K562 (cell line): ENCODE measurements at regions not wholly inside any gene's neighbourhood (a gene's known extent, or its start where the extent isn't known, plus 50 kb on each side); places are given as distances from the start of the nearest gene placed in this dataset.

ENCODE experiments used
- ATF7 ChIP-seq: fragments of 450-650 bp; IDR thresholded peaks from 2 replicates; pipeline ENCODE4 v1.7.1; 2014; ENCODE audit warnings: mild to moderate bottlenecking, moderate library complexity
- ZNF23 ChIP-seq: fragments of 250-450 bp; sonication (Bioruptor Pico); IDR thresholded peaks from 2 replicates; pipeline ENCODE4 v1.4.0; 2020; ENCODE audit warnings: mild to moderate bottlenecking

DNA sequence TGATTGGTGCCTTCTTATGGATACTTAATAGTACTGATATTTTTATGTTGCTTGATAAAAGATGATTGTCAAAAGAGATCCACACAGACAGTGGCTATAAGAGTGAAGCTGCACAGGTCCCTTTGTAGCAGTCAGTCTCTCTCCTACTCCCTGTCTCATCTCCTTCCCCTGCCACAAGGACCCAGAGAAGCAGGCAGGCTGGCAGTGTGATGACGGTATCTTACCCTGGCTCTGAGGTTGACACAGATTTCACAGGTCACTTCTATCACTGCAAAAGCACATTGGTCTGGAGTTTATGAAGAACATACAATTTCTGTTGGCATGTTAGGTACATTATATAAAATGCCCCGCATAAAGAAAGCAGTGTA lies 64.4 kb upstream of the AHR start:
- TF ChIP-seq ZNF23 (no peak), ATF7 (no peak)
